Activated CD8-positive, alpha-beta memory T cell treated with anti-CD3 and anti-CD28 coated beads, Interleukin-2, amount 10 ng/mL, durations not matched to agents 7 days and 5 days (primary cell): ENCODE measurements at regions not wholly inside any gene's neighbourhood (a gene's known extent, or its start where the extent isn't known, plus 50 kb on each side); places are given as distances from the start of the nearest gene placed in this dataset.
"Not testable (repeated sequence)": the region's sequence is repeated elsewhere in the genome, so short reads cannot be mapped to it uniquely, and the experiment has no call there.

Experiments used
- ATAC-seq: fragments of 150-1000 bp; cut with Tn5 transposase; one replicate; pipeline ENCODE4 v1.10.0; 2021; ENCODE audit warnings: moderate library complexity
- CTCF ChIA-PET: fragments of 350-600 bp; sonication (Branson Sonifier 250); formaldehyde crosslinking; loops from one replicate; lab custom pipeline; 2021; ENCODE audit warnings: antibody characterized with exemption; lab: Charles Lee
- DNase-seq: peaks from one replicate; pipeline ENCODE4 v3.0.0-alpha.2; 2020
- H3K27ac Mint-ChIP-seq: one replicate; pipeline ENCODE4 v1.8.0; 2021; ENCODE audit warnings: mild to moderate bottlenecking, mixed read lengths
- H3K27me3 Mint-ChIP-seq: one replicate; pipeline ENCODE4 v1.8.0; 2021; ENCODE audit warnings: mixed read lengths
- H3K36me3 Mint-ChIP-seq: one replicate; pipeline ENCODE4 v1.8.0; 2021; ENCODE audit warnings: mild to moderate bottlenecking, mixed read lengths
- H3K4me1 Mint-ChIP-seq: one replicate; pipeline ENCODE4 v1.8.0; 2021; ENCODE audit warnings: mixed read lengths
- H3K4me3 Mint-ChIP-seq: one replicate; pipeline ENCODE4 v1.8.0; 2021; ENCODE audit warnings: mild to moderate bottlenecking, moderate library complexity, mixed read lengths
- H3K9me3 Mint-ChIP-seq: one replicate; pipeline ENCODE4 v1.8.0; 2022; ENCODE audit warnings: low read depth, mixed read lengths

DNA sequence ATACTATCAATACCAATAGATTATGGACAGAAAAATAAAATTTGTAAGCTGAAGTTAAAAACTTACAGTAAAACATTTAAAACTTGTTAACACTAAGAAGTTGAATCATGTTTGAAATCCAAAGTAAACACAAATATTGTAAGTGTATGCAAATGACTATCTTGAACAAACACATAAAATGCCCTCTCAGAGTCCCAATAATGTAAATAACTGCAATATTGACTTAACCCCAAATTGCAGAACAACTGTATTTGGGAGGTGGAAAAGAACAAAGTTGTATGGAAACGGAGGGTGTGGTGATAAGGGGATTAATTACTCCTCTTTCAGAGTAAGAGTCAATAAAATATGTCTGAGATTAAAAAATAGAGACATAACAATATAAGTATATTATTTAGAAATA, 140.0 kb upstream of the NOL4 start:
- peaks cover 8% of the 10 kb centered on the region for H3K9me3 Mint-ChIP-seq
- H3K4me1 Mint-ChIP-seq: no peaks in the 10 kb centered on the region
- CTCF ChIA-PET: no interaction called here
- H3K36me3 Mint-ChIP-seq: no peaks in the 10 kb centered on the region
- H3K4me3 Mint-ChIP-seq: no peak overlapping the region
- no peak overlapping the region for H3K27ac Mint-ChIP-seq
- DNase-seq (no peak), ATAC-seq (no peak)
- no peaks in the 10 kb centered on the region for H3K27me3 Mint-ChIP-seq

DNA sequence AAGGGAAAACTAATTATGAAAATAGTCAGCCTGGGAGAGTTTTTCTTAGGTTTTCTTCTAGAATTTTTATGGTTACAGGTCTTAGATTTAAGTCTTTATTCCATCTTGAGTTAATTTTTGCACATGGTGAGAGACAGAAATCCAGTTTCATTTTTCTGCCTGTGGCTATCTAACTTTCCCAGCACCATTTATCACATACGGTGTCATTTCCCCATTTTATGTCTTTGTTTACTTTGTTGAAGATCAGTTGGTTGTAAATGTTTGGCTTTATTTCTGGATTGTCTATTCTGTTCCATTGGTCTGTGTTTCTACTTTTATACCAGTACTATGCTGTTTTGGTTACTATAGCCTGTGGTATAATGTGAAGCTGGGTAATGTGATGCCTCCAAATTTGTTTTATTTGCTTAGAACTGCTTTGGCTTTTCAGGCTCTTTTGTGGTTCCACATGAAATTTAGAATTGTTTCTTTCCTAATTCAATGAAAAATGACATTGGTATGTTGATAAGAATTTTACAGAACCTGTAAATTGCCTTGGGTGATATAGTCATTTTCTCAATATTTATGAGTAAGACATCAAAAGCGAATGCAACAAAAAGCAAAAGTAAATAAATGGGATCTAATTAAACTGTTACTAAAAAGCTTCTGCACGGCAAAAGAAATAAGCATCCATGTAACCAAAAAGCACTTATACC, 146.1 kb upstream of the NOL4 start:
- no peaks in the 10 kb centered on the region for H3K36me3 Mint-ChIP-seq
- H3K4me3 Mint-ChIP-seq: no peak overlapping the region
- H3K9me3 Mint-ChIP-seq: peaks cover 4% of the 10 kb centered on the region
- H3K27ac Mint-ChIP-seq: no peak overlapping the region
- ATAC-seq (no peak), DNase-seq (no peak)
- CTCF ChIA-PET: no interaction called here
- no peaks in the 10 kb centered on the region for H3K27me3 Mint-ChIP-seq
- no peaks in the 10 kb centered on the region for H3K4me1 Mint-ChIP-seq

- CTCF ChIA-PET: no interaction called here
- no peak for ATAC-seq
Observed at GRCh38 chr18:34380326-34380725, 155.6 kb upstream of the NOL4 start.

DNA sequence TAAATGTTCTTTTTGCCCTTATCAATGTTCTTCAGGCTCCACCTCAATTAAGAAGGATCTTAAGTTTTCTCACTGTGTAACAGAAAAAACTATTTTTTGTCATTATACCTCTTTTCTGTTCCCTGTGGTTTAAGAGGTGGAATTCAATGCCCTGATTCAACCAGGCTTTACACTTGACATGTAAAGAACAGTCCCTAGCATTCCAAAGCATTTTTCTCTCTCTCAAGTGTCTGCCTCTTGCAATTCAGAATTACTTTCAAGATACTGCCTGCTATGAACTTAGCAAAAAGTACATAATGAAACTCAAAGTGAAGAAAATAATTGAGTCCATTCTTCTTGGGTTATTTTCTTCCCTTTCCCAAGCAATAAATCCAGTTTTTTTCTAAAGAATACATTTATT, 160.6 kb upstream of the NOL4 start:
- H3K36me3 Mint-ChIP-seq: no peaks in the 10 kb centered on the region
- H3K9me3 Mint-ChIP-seq: peaks cover 9% of the 10 kb centered on the region
- ATAC-seq (no peak), DNase-seq (no peak)
- H3K27me3 Mint-ChIP-seq: no peaks in the 10 kb centered on the region
- no peak overlapping the region for H3K27ac Mint-ChIP-seq
- CTCF ChIA-PET: no interaction called here
- H3K4me1 Mint-ChIP-seq: no peaks in the 10 kb centered on the region
- H3K4me3 Mint-ChIP-seq: no peak overlapping the region

More at GRCh38 chr18:34380326-34380725, 155.6 kb upstream of the NOL4 start:
- no peak for DNase-seq
- Mint-ChIP-seq H3K4me1 (no peaks in the 10 kb centered on the region), H3K4me3 (no peak overlapping the region), H3K9me3 (peaks cover 8% of the 10 kb centered on the region), H3K36me3 (no peaks in the 10 kb centered on the region), H3K27me3 (no peaks in the 10 kb centered on the region), H3K27ac (no peak overlapping the region)

DNA sequence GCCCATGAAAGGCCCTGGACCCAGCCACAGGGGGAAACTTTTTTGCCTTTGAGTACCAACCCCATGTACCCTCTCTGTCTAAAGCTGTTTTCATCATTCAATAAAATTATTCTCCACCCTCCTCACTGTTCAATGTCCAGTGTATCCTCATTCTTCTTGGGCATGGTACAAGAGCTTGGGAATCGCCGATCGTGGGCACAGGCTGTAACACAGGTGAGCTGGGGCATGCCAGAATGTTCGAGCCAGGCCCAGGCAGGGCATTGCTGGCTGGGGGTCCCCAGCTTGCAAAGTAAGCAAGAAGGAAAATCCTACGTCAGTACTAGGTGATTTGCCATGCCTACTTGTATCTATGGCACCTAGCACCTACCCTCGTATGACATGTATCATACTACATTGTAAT, 162.1 kb upstream of the NOL4 start:
- no peak overlapping the region for H3K4me3 Mint-ChIP-seq
- CTCF ChIA-PET: no interaction called here
- no peaks in the 10 kb centered on the region for H3K27me3 Mint-ChIP-seq
- no peak overlapping the region for H3K27ac Mint-ChIP-seq
- H3K36me3 Mint-ChIP-seq: no peaks in the 10 kb centered on the region
- ATAC-seq (no peak), DNase-seq (no peak)
- H3K9me3 Mint-ChIP-seq: peaks cover 7% of the 10 kb centered on the region
- H3K4me1 Mint-ChIP-seq: no peaks in the 10 kb centered on the region

DNA sequence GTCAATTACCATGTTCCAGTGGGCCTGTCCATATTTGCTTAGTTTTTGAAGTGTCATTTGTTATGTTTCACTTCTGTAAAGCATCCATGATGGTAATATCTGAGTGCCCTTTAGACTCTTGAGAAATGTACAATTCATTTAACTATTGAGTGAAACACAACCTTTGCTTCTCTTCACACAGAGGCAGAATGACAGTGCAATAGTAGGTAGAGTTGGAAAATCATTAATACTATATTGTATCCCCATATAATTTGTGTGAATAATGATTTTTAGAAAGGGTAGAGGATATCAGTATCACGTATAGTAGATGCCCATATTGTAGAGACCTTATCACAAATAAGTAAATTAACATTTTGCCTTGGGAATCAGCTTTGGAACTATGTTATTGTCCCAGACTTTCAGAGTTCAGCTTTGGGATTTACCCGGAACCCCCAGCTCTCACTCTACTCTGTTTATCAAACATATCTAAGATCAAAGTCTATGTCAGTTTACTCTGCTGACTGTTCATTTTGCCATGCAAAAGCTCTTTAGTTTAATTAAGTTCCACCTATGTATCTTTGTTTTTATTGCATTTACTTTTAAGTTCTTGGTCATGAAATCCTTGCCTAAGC, 172.7 kb upstream of the NOL4 start:
- ATAC-seq (no peak), DNase-seq (no peak)
- no peaks in the 10 kb centered on the region for H3K27me3 Mint-ChIP-seq
- H3K27ac Mint-ChIP-seq: no peak overlapping the region
- no peak overlapping the region for H3K4me3 Mint-ChIP-seq
- H3K4me1 Mint-ChIP-seq: no peaks in the 10 kb centered on the region
- peaks cover 7% of the 10 kb centered on the region for H3K9me3 Mint-ChIP-seq
- CTCF ChIA-PET: no interaction called here
- H3K36me3 Mint-ChIP-seq: no peaks in the 10 kb centered on the region

- CTCF ChIA-PET: no interaction called here
- no peak overlapping the region for H3K4me3 Mint-ChIP-seq
- H3K27me3 Mint-ChIP-seq: no peaks in the 10 kb centered on the region
- no peak for ATAC-seq
- no peaks in the 10 kb centered on the region for H3K36me3 Mint-ChIP-seq
- DNase-seq: no peak
- H3K9me3 Mint-ChIP-seq: peaks cover 8% of the 10 kb centered on the region
- H3K27ac Mint-ChIP-seq: no peak overlapping the region
- H3K4me1 Mint-ChIP-seq: no peaks in the 10 kb centered on the region
Observed at GRCh38 chr18:34399892-34400291, 175.2 kb upstream of the NOL4 start.

GRCh38 chr18:34400834-34401233, 176.1 kb upstream of the NOL4 start:
- Mint-ChIP-seq H3K4me3 (no peak overlapping the region), H3K4me1 (no peaks in the 10 kb centered on the region), H3K9me3 (peaks cover 6% of the 10 kb centered on the region), H3K36me3 (no peaks in the 10 kb centered on the region), H3K27me3 (no peaks in the 10 kb centered on the region), H3K27ac (no peak overlapping the region)
- CTCF ChIA-PET: no interaction called here
- ATAC-seq (no peak), DNase-seq (no peak)

GRCh38 chr18:34401775-34402174, 177.1 kb upstream of the NOL4 start:
- H3K27me3 Mint-ChIP-seq: no peaks in the 10 kb centered on the region
- peaks cover 6% of the 10 kb centered on the region for H3K9me3 Mint-ChIP-seq
- ATAC-seq (no peak), DNase-seq (no peak)
- H3K4me1 Mint-ChIP-seq: no peaks in the 10 kb centered on the region
- H3K36me3 Mint-ChIP-seq: no peaks in the 10 kb centered on the region
- H3K27ac Mint-ChIP-seq: no peak overlapping the region
- CTCF ChIA-PET: no interaction called here
- H3K4me3 Mint-ChIP-seq: no peak overlapping the region

GRCh38 chr18:34407471-34407870, 182.8 kb upstream of the NOL4 start:
- CTCF ChIA-PET, H3K4me1 Mint-ChIP-seq, H3K27me3 Mint-ChIP-seq, H3K27ac Mint-ChIP-seq, H3K9me3 Mint-ChIP-seq, DNase-seq, H3K4me3 Mint-ChIP-seq, H3K36me3 Mint-ChIP-seq, ATAC-seq: not testable (repeated sequence)

- Mint-ChIP-seq H3K9me3 (peaks cover 5% of the 10 kb centered on the region), H3K36me3 (no peaks in the 10 kb centered on the region), H3K27ac (no peak overlapping the region), H3K4me1 (no peaks in the 10 kb centered on the region), H3K4me3 (no peak overlapping the region), H3K27me3 (no peaks in the 10 kb centered on the region)
- ATAC-seq (no peak), DNase-seq (no peak)
- CTCF ChIA-PET: no interaction called here
Observed at GRCh38 chr18:34411952-34412351, 187.2 kb upstream of the NOL4 start.

DNA sequence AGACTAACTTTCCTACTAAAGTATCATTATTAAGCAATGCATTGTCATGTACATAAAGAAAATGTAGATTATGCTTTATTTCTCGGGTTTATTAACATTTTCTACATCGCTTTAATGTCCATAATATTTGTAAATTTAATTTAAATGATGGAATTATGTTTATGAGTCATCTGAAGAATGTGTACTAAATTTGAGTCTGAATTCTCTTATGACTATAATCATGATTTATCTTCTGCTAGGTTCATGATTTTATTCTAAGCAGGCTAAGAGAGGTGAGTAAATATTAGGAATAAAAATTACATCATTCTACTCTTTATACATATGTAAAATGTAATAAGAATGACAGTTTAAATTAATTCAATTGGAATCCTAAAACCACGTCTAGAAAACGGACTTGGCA, 206.3 kb upstream of the NOL4 start:
- CTCF ChIA-PET: no interaction called here
- Mint-ChIP-seq H3K9me3 (peaks cover 4% of the 10 kb centered on the region), H3K36me3 (no peaks in the 10 kb centered on the region), H3K4me3 (no peak overlapping the region), H3K27me3 (no peaks in the 10 kb centered on the region), H3K27ac (no peak overlapping the region), H3K4me1 (no peaks in the 10 kb centered on the region)
- ATAC-seq (no peak), DNase-seq (no peak)

- Mint-ChIP-seq H3K27ac (no peak overlapping the region), H3K4me1 (no peaks in the 10 kb centered on the region), H3K36me3 (no peaks in the 10 kb centered on the region), H3K4me3 (no peak overlapping the region), H3K9me3 (peaks cover 7% of the 10 kb centered on the region), H3K27me3 (no peaks in the 10 kb centered on the region)
- DNase-seq: no peak
- CTCF ChIA-PET: no interaction called here
- ATAC-seq: no peak
Observed at GRCh38 chr18:34444622-34445021, 219.9 kb upstream of the NOL4 start.

- DNase-seq (no peak), ATAC-seq (no peak)
- Mint-ChIP-seq H3K4me3 (no peak overlapping the region), H3K27ac (no peak overlapping the region), H3K27me3 (no peaks in the 10 kb centered on the region), H3K9me3 (peaks cover 14% of the 10 kb centered on the region), H3K4me1 (no peaks in the 10 kb centered on the region), H3K36me3 (no peaks in the 10 kb centered on the region)
- CTCF ChIA-PET: no interaction called here
Observed at GRCh38 chr18:34448662-34449061, 223.9 kb upstream of the NOL4 start.
